H1 (cell line): ENCODE measurements at regions not wholly inside any gene's neighbourhood (a gene's known extent, or its start where the extent isn't known, plus 50 kb on each side); places are given as distances from the start of the nearest gene placed in this dataset.

ENCODE experiments used
- CTCF ChIA-PET: fragments of 300-600 bp; sonication (Branson Sonifier 250); formaldehyde crosslinking; loops from one replicate; lab custom pipeline; 2021; ENCODE audit not compliant: partially characterized antibody; lab: Charles Lee
- POLR2A ChIA-PET: fragments of 300-600 bp; sonication (Branson Sonifier 250); formaldehyde crosslinking; loops from one replicate; lab custom pipeline; 2021; ENCODE audit warnings: inconsistent platforms; ENCODE audit not compliant: partially characterized antibody; lab: Charles Lee
- DNase-seq, 2 experiments: peaks; one replicate each; pipeline versions ENCODE4 v3.0.0 to v3.0.0-alpha.2; 2010 to 2022; ENCODE audit warnings: low spot score in 2 of 2, low read depth in 1 of 2, mixed read lengths in 1 of 2
- FAIRE-seq: peaks from 2 replicates; lab custom pipeline; 2011; peaks lifted over from hg19 to GRCh38; lab: Jason Lieb, UNC
- H2AFZ ChIP-seq: 2 replicates; pipeline ENCODE4 v1.8.1; 2012; ENCODE audit warnings: low read length, inconsistent platforms
- H2AK5ac ChIP-seq: 2 replicates; pipeline ENCODE4 v1.6.1; 2013; ENCODE audit warnings: low read depth, low read length
- H2BK120ac ChIP-seq: replicated peaks from 2 replicates; pipeline ENCODE3; 2013; ENCODE audit warnings: low read depth, low read length, inconsistent platforms
- H2BK12ac ChIP-seq: 2 replicates; pipeline ENCODE4 v1.6.1; 2013; ENCODE audit warnings: low read depth, low read length
- H2BK15ac ChIP-seq: 2 replicates; pipeline ENCODE4 v1.6.1; 2013; ENCODE audit warnings: low read length
- H2BK20ac ChIP-seq: 2 replicates; pipeline ENCODE4 v1.6.1; 2013; ENCODE audit warnings: low read length
- H2BK5ac ChIP-seq: 2 replicates; pipeline ENCODE4 v1.6.1; 2013; ENCODE audit warnings: low read depth, low read length
- H3K14ac ChIP-seq: 2 replicates; pipeline ENCODE4 v1.6.1; 2013; ENCODE audit warnings: inconsistent platforms; ENCODE audit not compliant: insufficient read length
- H3K18ac ChIP-seq: 2 replicates; pipeline ENCODE4 v1.6.1; 2013; ENCODE audit warnings: low read length; ENCODE audit errors: extremely low read depth
- H3K23ac ChIP-seq: 2 replicates; pipeline ENCODE4 v1.6.1; 2013; ENCODE audit warnings: inconsistent platforms; ENCODE audit not compliant: insufficient read length
- H3K23me2 ChIP-seq: 2 replicates; pipeline ENCODE4 v1.6.1; 2013; ENCODE audit warnings: low read depth, low read length
- H3K27ac ChIP-seq: 2 replicates; pipeline ENCODE4 v1.6.1; 2011; ENCODE audit warnings: low read depth, low read length, inconsistent platforms
- H3K27me3 ChIP-seq, 4 experiments: replicated peaks in 1 of 4; 1 replicate in 1 of 4; 2 replicates in 3 of 4; pipeline versions ENCODE4 v1.6.1 to v1.8.1; 2011 to 2013; ENCODE audit warnings: low read length in 3 of 4, mild to moderate bottlenecking in 3 of 4, inconsistent platforms in 2 of 4, mixed read lengths in 2 of 4, moderate library complexity in 1 of 4; ENCODE audit not compliant: control insufficient read depth in 3 of 4, insufficient read depth in 3 of 4; ENCODE audit errors: extremely low read depth in 1 of 4
- H3K36me3 ChIP-seq, 4 experiments: 2 replicates each; pipeline versions ENCODE4 v1.6.1 to v1.8.1; 2011 to 2013; ENCODE audit warnings: mild to moderate bottlenecking in 4 of 4, low read length in 3 of 4, moderate library complexity in 2 of 4, control low read depth in 1 of 4, inconsistent platforms in 1 of 4; ENCODE audit not compliant: insufficient read depth in 4 of 4, control insufficient read depth in 2 of 4
- H3K4ac ChIP-seq: replicated peaks from 2 replicates; pipeline ENCODE3; 2013; ENCODE audit warnings: low read length, low read depth, mixed read lengths, inconsistent platforms; ENCODE audit not compliant: insufficient read length
- H3K4me1 ChIP-seq, 4 experiments: replicated peaks in 1 of 4; 1 replicate in 1 of 4; 2 replicates in 3 of 4; pipeline versions ENCODE4 v1.6.1 to v1.8.1; 2011 to 2013; ENCODE audit warnings: low read length in 3 of 4, inconsistent platforms in 2 of 4, mixed read lengths in 1 of 4; ENCODE audit not compliant: insufficient read depth in 4 of 4, control insufficient read depth in 3 of 4
- H3K4me2 ChIP-seq, 2 experiments: 2 replicates each; pipeline versions ENCODE4 v1.6.1 to v1.8.1; 2011 to 2013; ENCODE audit warnings: low read depth in 2 of 2, low read length in 2 of 2, control low read depth in 1 of 2, inconsistent platforms in 1 of 2, mild to moderate bottlenecking in 1 of 2; ENCODE audit not compliant: insufficient read depth in 1 of 2
- H3K4me3 ChIP-seq, 4 experiments: fragments of 200-600, 300-600 bp in 1 of 4; sonication (generic), shearing (Covaris generic), sonication (Bioruptor Twin) in 1 of 4; 2 replicates each; pipeline versions ENCODE4 v1.5.1 to v1.8.1; 2011 to 2016; ENCODE audit warnings: low read length in 4 of 4, low read depth in 3 of 4, control low read depth in 2 of 4, inconsistent platforms in 2 of 4, mild to moderate bottlenecking in 2 of 4, mixed read lengths in 1 of 4, moderate library complexity in 1 of 4; ENCODE audit not compliant: insufficient read depth in 2 of 4; ENCODE audit errors: extremely low read depth in 1 of 4
- H3K56ac ChIP-seq: replicated peaks from 2 replicates; pipeline ENCODE3; 2013; ENCODE audit warnings: low read depth, mild to moderate bottlenecking, mixed read lengths, low read length, inconsistent platforms; ENCODE audit not compliant: insufficient read length
- H3K79me1 ChIP-seq: 2 replicates; pipeline ENCODE4 v1.6.1; 2013; ENCODE audit warnings: low read depth, low read length, control low read depth
- H3K79me2 ChIP-seq, 2 experiments: 2 replicates each; pipeline versions ENCODE4 v1.6.1 to v1.8.1; 2012 to 2013; ENCODE audit warnings: low read length in 2 of 2, mild to moderate bottlenecking in 2 of 2, inconsistent platforms in 1 of 2; ENCODE audit not compliant: insufficient read depth in 2 of 2, control insufficient read depth in 1 of 2
- H3K9ac ChIP-seq, 4 experiments: replicated peaks in 1 of 4; 1 replicate in 1 of 4; 2 replicates in 3 of 4; pipeline versions ENCODE4 v1.6.1 to v1.8.1; 2011 to 2013; ENCODE audit warnings: low read depth in 3 of 4, low read length in 3 of 4, control low read depth in 2 of 4, mild to moderate bottlenecking in 2 of 4, moderate library complexity in 2 of 4, inconsistent platforms in 1 of 4; ENCODE audit errors: extremely low read depth in 1 of 4
- H3K9me3 ChIP-seq, 2 experiments: 2 replicates each; pipeline versions ENCODE4 v1.6.1 to v1.8.1; 2012 to 2013; ENCODE audit warnings: mild to moderate bottlenecking in 2 of 2, moderate library complexity in 2 of 2, control low read depth in 1 of 2, inconsistent platforms in 1 of 2, low read depth in 1 of 2, low read length in 1 of 2, mixed read lengths in 1 of 2; ENCODE audit not compliant: insufficient read depth in 2 of 2
- H4K20me1 ChIP-seq, 2 experiments: replicated peaks in 1 of 2; 2 replicates each; pipeline versions ENCODE3 to v1.8.1; 2011 to 2013; ENCODE audit warnings: inconsistent platforms in 2 of 2, low read length in 2 of 2, mild to moderate bottlenecking in 1 of 2; ENCODE audit not compliant: insufficient read depth in 2 of 2, control insufficient read depth in 1 of 2
- H4K5ac ChIP-seq: 2 replicates; pipeline ENCODE4 v1.6.1; 2013; ENCODE audit warnings: low read length, low read depth, mixed read lengths, inconsistent platforms; ENCODE audit not compliant: insufficient read length
- H4K8ac ChIP-seq: 2 replicates; pipeline ENCODE4 v1.8.0; 2013; ENCODE audit warnings: mild to moderate bottlenecking, moderate library complexity, low read length, inconsistent platforms; ENCODE audit not compliant: insufficient read depth; ENCODE audit errors: extremely low read depth
- H4K91ac ChIP-seq: replicated peaks from 2 replicates; pipeline ENCODE3; 2013; ENCODE audit warnings: low read length, mixed read lengths, inconsistent platforms; ENCODE audit not compliant: insufficient read length
- BCL11A ChIP-seq, 2 experiments: IDR thresholded peaks; one replicate each; pipeline ENCODE4 v1.6.1; 2011; ENCODE audit warnings: low read depth in 2 of 2, low read length in 2 of 2, mild to moderate bottlenecking in 2 of 2
- GABPA ChIP-seq: IDR thresholded peaks from 2 replicates; pipeline ENCODE4 v1.6.1; 2011; ENCODE audit warnings: mild to moderate bottlenecking, low read length, moderate library complexity, borderline replicate concordance; ENCODE audit not compliant: insufficient read depth
- KDM1A ChIP-seq: fragments of 200-600, 300-600 bp; sonication (generic); IDR thresholded peaks from 2 replicates; pipeline ENCODE4 v1.7.1; 2016; ENCODE audit warnings: mild to moderate bottlenecking, low read length, borderline replicate concordance
- RNF2 ChIP-seq: fragments of 200-900, 300-1000 bp; sonication (generic); IDR thresholded peaks from 2 replicates; pipeline ENCODE4 v1.7.1; 2016; ENCODE audit warnings: borderline replicate concordance, low read depth, mild to moderate bottlenecking, antibody characterized with exemption, low read length; ENCODE audit not compliant: poor library complexity, severe bottlenecking; ENCODE audit errors: missing control alignments
- TCF12 ChIP-seq: IDR thresholded peaks from 2 replicates; pipeline ENCODE4 v1.6.1; 2011; ENCODE audit warnings: low read depth, mild to moderate bottlenecking, low read length
- YY1 ChIP-seq: IDR thresholded peaks from 2 replicates; pipeline ENCODE4 v1.6.1; 2011; ENCODE audit warnings: low read depth, mild to moderate bottlenecking, low read length
- WGBS, 2 experiments: shearing (Covaris generic) in 1 of 2; methylation state at CpG; one replicate each; pipeline versions ENCODE4 v1.1.6 to v1.1.7; 2013 to 2015; ENCODE audit warnings: low lambda C conversion rate in 2 of 2, mixed read lengths in 2 of 2, inconsistent platforms in 1 of 2, low coverage in 1 of 2, missing lambda C conversion rate in 1 of 2; ENCODE audit not compliant: insufficient replicate concordance in 2 of 2, insufficient coverage in 1 of 2, insufficient read length in 1 of 2; ENCODE audit errors: extremely low coverage in 1 of 2, missing lambda C conversion rate in 1 of 2; 5-methylcytosine and 5-hydroxymethylcytosine counted together
- TF ChIP-seq, protein P1 (sequence below): IDR thresholded peaks from 2 replicates; pipeline ENCODE4 v1.6.1; 2011; ENCODE audit warnings: low read length, improper control_type of control experiment

- Histone ChIP-seq H2BK5ac (no peak overlapping the region), H2BK120ac (no peak overlapping the region), H2AK5ac (no peak overlapping the region), H3K23me2 (no peaks in the 10 kb centered on the region; the same call in 1 of the 2 replicates), H3K56ac (no peak overlapping the region), H3K79me1 (no peaks in the 10 kb centered on the region), H3K9ac (no peak overlapping the region), H3K9me3 (no peaks in the 10 kb centered on the region), H4K20me1 (no peaks in the 10 kb centered on the region), H4K5ac (no peak overlapping the region), H3K36me3 (no peaks in the 10 kb centered on the region), H3K4me2 (no peak overlapping the region), H3K18ac (no peak overlapping the region), H2BK20ac (no peak overlapping the region), H4K8ac (no peak overlapping the region), H3K4me3 (no peak overlapping the region), H4K91ac (no peak overlapping the region), H3K14ac (no peak overlapping the region), H3K79me2 (no peaks in the 10 kb centered on the region), H3K4me1 (no peaks in the 10 kb centered on the region; a peak in 2 of 7 replicates), H3K27me3 (no peaks in the 10 kb centered on the region), H2AFZ (no peak overlapping the region), H2BK15ac (no peak overlapping the region), H3K23ac (no peak overlapping the region), H3K27ac (no peak overlapping the region), H3K4ac (no peak overlapping the region), H2BK12ac (no peak overlapping the region)
- ChIA-PET CTCF (interaction anchor here (0.7 kb wide), 1 partner anchor 496 kb away, joined by 5 read pairs; no protein-coding TSS in a partner anchor), POLR2A (no interaction called here)
- 92% methylated on average over 1 of the region's 1 CpG; no CpG with 5 or more reads in 1 of the 2 experiments for WGBS, 2 experiments
- TF ChIP-seq KDM1A: no peak
- TF ChIP-seq YY1: no peak
- no peak for TF ChIP-seq BCL11A (IDR thresholded peaks at IDR 0.05; ENCODE audit: low read depth in 2 of 2, low read length in 2 of 2)
- TF ChIP-seq, protein P1, sequence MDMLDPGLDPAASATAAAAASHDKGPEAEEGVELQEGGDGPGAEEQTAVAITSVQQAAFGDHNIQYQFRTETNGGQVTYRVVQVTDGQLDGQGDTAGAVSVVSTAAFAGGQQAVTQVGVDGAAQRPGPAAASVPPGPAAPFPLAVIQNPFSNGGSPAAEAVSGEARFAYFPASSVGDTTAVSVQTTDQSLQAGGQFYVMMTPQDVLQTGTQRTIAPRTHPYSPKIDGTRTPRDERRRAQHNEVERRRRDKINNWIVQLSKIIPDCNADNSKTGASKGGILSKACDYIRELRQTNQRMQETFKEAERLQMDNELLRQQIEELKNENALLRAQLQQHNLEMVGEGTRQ: no peak
- no peak for TF ChIP-seq TCF12
- TF ChIP-seq GABPA: no peak
- TF ChIP-seq RNF2: no peak
- DNase-seq (no peak), FAIRE-seq (no peak)
Measured at GRCh38 chr3:81868597-81868996, 107.2 kb upstream of the GBE1 start.
